WTC11 (cell line): ENCODE measurements at regions not wholly inside any gene's neighbourhood (a gene's known extent, or its start where the extent isn't known, plus 50 kb on each side); places are given as distances from the start of the nearest gene placed in this dataset.

Experiments used
- ATAC-seq: fragments of 200-7000 bp; cut with Tn5 transposase; 2 replicates; pipeline ENCODE4 v1.10.0; 2021; ENCODE audit warnings: mild to moderate bottlenecking, moderate library complexity
- CTCF ChIA-PET: fragments of 300-600 bp; sonication (Branson Sonifier 250); formaldehyde crosslinking; loops from one replicate; lab custom pipeline; 2021; ENCODE audit warnings: antibody characterized with exemption; lab: Charles Lee
- POLR2A ChIA-PET: fragments of 350-600 bp; sonication (Branson Sonifier 250); formaldehyde crosslinking; loops from one replicate; lab custom pipeline; 2021; ENCODE audit warnings: antibody characterized with exemption; lab: Charles Lee
- DNase-seq: peaks from one replicate; pipeline ENCODE4 v3.0.0; 2021; ENCODE audit warnings: low spot score
- H3K27ac Mint-ChIP-seq: 2 replicates; pipeline ENCODE4 v1.8.0; 2021; ENCODE audit warnings: mixed read lengths
- H3K27me3 Mint-ChIP-seq: 2 replicates; pipeline ENCODE4 v1.8.0; 2021; ENCODE audit warnings: low read depth, mild to moderate bottlenecking, moderate library complexity, mixed read lengths
- H3K36me3 Mint-ChIP-seq: 2 replicates; pipeline ENCODE4 v1.8.0; 2021; ENCODE audit warnings: mixed read lengths
- H3K4me1 Mint-ChIP-seq: 2 replicates; pipeline ENCODE4 v1.8.0; 2022; ENCODE audit warnings: mixed read lengths
- H3K4me3 Mint-ChIP-seq: 2 replicates; pipeline ENCODE4 v1.8.0; 2021; ENCODE audit warnings: mild to moderate bottlenecking, moderate library complexity, mixed read lengths
- H3K9me3 Mint-ChIP-seq: 2 replicates; pipeline ENCODE4 v1.8.0; 2021; ENCODE audit warnings: mixed read lengths
- CBFB ChIP-seq: sonication (generic); formaldehyde crosslinking; IDR thresholded peaks from 2 replicates; pipeline ENCODE4 v1.8.1; 2022; ENCODE audit warnings: mild to moderate bottlenecking, low read depth, missing genetic modification reagents
- CTCF ChIP-seq: fragments of 200-600 bp; IDR thresholded peaks from 2 replicates; pipeline ENCODE4 v1.8.0; 2022; ENCODE audit warnings: antibody characterized with exemption
- E2F5 ChIP-seq: sonication (generic); formaldehyde crosslinking; IDR thresholded peaks from 2 replicates; pipeline ENCODE4 v1.8.1; 2022; ENCODE audit warnings: mild to moderate bottlenecking, moderate library complexity, missing genetic modification reagents
- ETV6 ChIP-seq: sonication (generic); formaldehyde crosslinking; IDR thresholded peaks from 2 replicates; pipeline ENCODE4 v1.8.1; 2022; ENCODE audit warnings: mild to moderate bottlenecking, missing genetic modification reagents
- GABPB1 ChIP-seq: sonication (generic); formaldehyde crosslinking; IDR thresholded peaks from 2 replicates; pipeline ENCODE4 v1.8.1; 2023; ENCODE audit warnings: mild to moderate bottlenecking, missing genetic modification reagents
- GTF2I ChIP-seq: fragments of 250-450 bp; sonication (Bioruptor Pico); conservative IDR thresholded peaks from 2 replicates; pipeline ENCODE4 v1.4.0; 2021; ENCODE audit warnings: mild to moderate bottlenecking
- HMGA2 ChIP-seq: fragments of 250-450 bp; sonication (Bioruptor Pico); IDR thresholded peaks from 2 replicates; pipeline ENCODE4 v1.4.0; 2021; ENCODE audit warnings: mild to moderate bottlenecking, moderate library complexity
- HMGXB4 ChIP-seq: sonication (generic); formaldehyde crosslinking; IDR thresholded peaks from 2 replicates; pipeline ENCODE4 v1.8.1; 2023; ENCODE audit warnings: mild to moderate bottlenecking, moderate library complexity, missing genetic modification reagents
- IRF2 ChIP-seq: sonication (generic); formaldehyde crosslinking; IDR thresholded peaks from 2 replicates; pipeline ENCODE4 v1.8.0; 2022; ENCODE audit warnings: low read depth, missing genetic modification reagents, borderline replicate concordance
- KAT7 ChIP-seq: sonication (generic); formaldehyde crosslinking; IDR thresholded peaks from 2 replicates; pipeline ENCODE4 v1.8.1; 2023; ENCODE audit warnings: missing genetic modification reagents, mild to moderate bottlenecking, borderline replicate concordance
- MYBL2 ChIP-seq: sonication (generic); formaldehyde crosslinking; IDR thresholded peaks from 2 replicates; pipeline ENCODE4 v1.8.1; 2023; ENCODE audit warnings: mild to moderate bottlenecking, moderate library complexity, missing genetic modification reagents
- PRDM15 ChIP-seq: sonication (generic); formaldehyde crosslinking; IDR thresholded peaks from 2 replicates; pipeline ENCODE4 v1.8.0; 2022; ENCODE audit warnings: missing genetic modification reagents
- USF2 ChIP-seq: sonication (generic); formaldehyde crosslinking; IDR thresholded peaks from 2 replicates; pipeline ENCODE4 v1.8.1; 2023; ENCODE audit warnings: mild to moderate bottlenecking, missing genetic modification reagents, moderate library complexity
- ZBTB43 ChIP-seq: sonication (generic); formaldehyde crosslinking; IDR thresholded peaks from 2 replicates; pipeline ENCODE4 v1.8.1; 2023; ENCODE audit warnings: mild to moderate bottlenecking, missing genetic modification reagents
- ZNF396 ChIP-seq: fragments of 250-450 bp; sonication (Bioruptor Pico); IDR thresholded peaks from 2 replicates; pipeline ENCODE4 v1.8.0; 2021; ENCODE audit warnings: mild to moderate bottlenecking, moderate library complexity, borderline replicate concordance
- ZNF416 ChIP-seq: fragments of 250-450 bp; sonication (Bioruptor Pico); IDR thresholded peaks from 2 replicates; pipeline ENCODE4 v1.9.0; 2021; ENCODE audit warnings: mild to moderate bottlenecking, inconsistent platforms
- ZNF532 ChIP-seq: fragments of 250-450 bp; sonication (Bioruptor Pico); IDR thresholded peaks from 2 replicates; pipeline ENCODE4 v1.9.0; 2021; ENCODE audit warnings: mild to moderate bottlenecking, borderline replicate concordance

GRCh38 chr4:183832776-183833450, 72.2 kb upstream of the STOX2 start (continued):
- no peak for TF ChIP-seq ZBTB43 (CRISPR knock-in tag)
- no peak for TF ChIP-seq MYBL2 (CRISPR knock-in tag)
- TF ChIP-seq GTF2I (CRISPR knock-in tag) = no peak

- H3K27ac Mint-ChIP-seq = no peak overlapping the region
- ChIA-PET POLR2A (no interaction called here), CTCF (no interaction called here)
- DNase-seq (no peak), ATAC-seq (no peak)
- no peaks in the 10 kb centered on the region for H3K36me3 Mint-ChIP-seq
- H3K27me3 Mint-ChIP-seq = no peaks in the 10 kb centered on the region
- peaks cover 16% of the 10 kb centered on the region for H3K4me1 Mint-ChIP-seq
- peaks cover 12% of the 10 kb centered on the region; the same call in 1 of the 2 replicates for H3K9me3 Mint-ChIP-seq
- no peak overlapping the region for H3K4me3 Mint-ChIP-seq
- TF ChIP-seq PRDM15 (no peak), IRF2 (no peak), ZNF416 (CRISPR knock-in tag) (no peak), ZNF532 (CRISPR knock-in tag) (no peak), ZBTB43 (CRISPR knock-in tag) (no peak), CBFB (no peak), HMGXB4 (CRISPR knock-in tag) (no peak), HMGA2 (no peak), ETV6 (no peak), CTCF (no peak), E2F5 (CRISPR knock-in tag) (no peak), ZNF396 (CRISPR knock-in tag) (no peak), KAT7 (CRISPR knock-in tag) (no peak), USF2 (CRISPR knock-in tag) (no peak), GABPB1 (CRISPR knock-in tag) (no peak)
These were observed 70.9 kb upstream of the STOX2 start for GRCh38 chr4:183834252-183834651.
